ENCODE measurements at regions not wholly inside any gene's neighbourhood (a gene's known extent, or its start where the extent isn't known, plus 50 kb on each side); places are given as distances from the start of the nearest gene placed in this dataset.

DNA sequence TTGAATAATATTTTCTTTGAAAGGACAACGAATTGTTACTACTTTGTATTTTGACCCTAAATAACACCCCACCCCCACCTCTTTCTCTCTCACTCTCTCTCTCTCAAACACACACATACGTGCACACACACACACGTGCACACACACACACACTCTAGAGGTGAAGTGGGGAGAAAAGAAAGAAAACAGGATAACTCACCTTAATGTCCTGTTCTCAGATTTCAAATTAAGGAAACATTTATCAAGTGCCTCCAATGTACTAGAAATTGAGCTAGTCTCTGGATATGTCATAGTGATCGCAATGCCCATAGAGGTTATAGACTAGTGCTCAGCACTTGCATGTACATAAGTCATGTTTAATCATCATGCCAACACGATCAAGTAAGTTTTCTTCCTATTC is 1483.6 kb upstream of the SEL1L start:
- no TSS peak for BruUV-seq (replicated peaks)
- H3K27me3 Mint-ChIP-seq (ENCODE audit: insufficient read depth, unreplicated experiment) = no peaks in the 10 kb centered on the region
- CTCF ChIA-PET = no interaction called here

GRCh38 chr14:83019744-83020414 is 1486.2 kb upstream of the SEL1L start:
- peaks cover 6% of the 10 kb centered on the region for H3K4me1 Mint-ChIP-seq (ENCODE audit: insufficient read depth, unreplicated experiment)
- DNase-seq (ENCODE audit: unreplicated experiment) = no peak
- no peak overlapping the region for H3K27ac Mint-ChIP-seq (ENCODE audit: low read depth, unreplicated experiment)
- ChIA-PET CTCF (no interaction called here), POLR2A (no interaction called here)
- peaks cover 6% of the 10 kb centered on the region for H3K9me3 Mint-ChIP-seq (ENCODE audit: unreplicated experiment)
- no peak overlapping the region for H3K4me3 Mint-ChIP-seq (ENCODE audit: unreplicated experiment)
- intact Hi-C loops (cut with micrococcal nuclease) = no loop called here
- BruUV-seq (replicated peaks) = no TSS peak
- no peaks in the 10 kb centered on the region for H3K36me3 Mint-ChIP-seq (ENCODE audit: insufficient read depth, unreplicated experiment)
- H3K27me3 Mint-ChIP-seq (ENCODE audit: insufficient read depth, unreplicated experiment) = no peaks in the 10 kb centered on the region
- TF ChIP-seq CTCF (IDR thresholded peaks at IDR 0.05; ENCODE audit: unreplicated experiment) = no peak

More for the DNA sequence above, 1483.6 kb upstream of the SEL1L start:
- Mint-ChIP-seq H3K36me3 (ENCODE audit: insufficient read depth, unreplicated experiment) (no peaks in the 10 kb centered on the region), H3K27ac (ENCODE audit: low read depth, unreplicated experiment) (no peak overlapping the region), H3K4me1 (ENCODE audit: insufficient read depth, unreplicated experiment) (peaks cover 4% of the 10 kb centered on the region), H3K9me3 (ENCODE audit: unreplicated experiment) (peaks cover 15% of the 10 kb centered on the region), H3K4me3 (ENCODE audit: unreplicated experiment) (no peak overlapping the region)
- DNase-seq (ENCODE audit: unreplicated experiment) = no peak
- POLR2A ChIA-PET = no interaction called here
- intact Hi-C loops (cut with micrococcal nuclease) = no loop called here
- TF ChIP-seq CTCF (IDR thresholded peaks at IDR 0.05; ENCODE audit: unreplicated experiment) = no peak

- intact Hi-C loops (cut with micrococcal nuclease) = no loop called here
- ChIA-PET CTCF (interaction anchor here (0.6 kb wide), 1 partner anchor 823 kb away, joined by 3 read pairs; no protein-coding TSS in a partner anchor), POLR2A (no interaction called here)
- Mint-ChIP-seq H3K27me3 (ENCODE audit: insufficient read depth, unreplicated experiment) (no peaks in the 10 kb centered on the region), H3K4me3 (ENCODE audit: unreplicated experiment) (no peak overlapping the region), H3K9me3 (ENCODE audit: unreplicated experiment) (peaks cover 19% of the 10 kb centered on the region), H3K27ac (ENCODE audit: low read depth, unreplicated experiment) (no peak overlapping the region), H3K36me3 (ENCODE audit: insufficient read depth, unreplicated experiment) (peaks cover 7% of the 10 kb centered on the region), H3K4me1 (ENCODE audit: insufficient read depth, unreplicated experiment) (peaks cover 12% of the 10 kb centered on the region)
- TF ChIP-seq CTCF (IDR thresholded peaks at IDR 0.05; ENCODE audit: unreplicated experiment) = no peak
- no TSS peak for BruUV-seq (replicated peaks)
- DNase-seq (ENCODE audit: unreplicated experiment) = no peak
Observed at GRCh38 chr14:83021323-83021722, 1487.7 kb upstream of the SEL1L start.

GRCh38 chr14:83023369-83023768 is 1489.7 kb upstream of the SEL1L start:
- Mint-ChIP-seq H3K36me3 (ENCODE audit: insufficient read depth, unreplicated experiment) (peaks cover 7% of the 10 kb centered on the region), H3K4me3 (ENCODE audit: unreplicated experiment) (no peak overlapping the region), H3K9me3 (ENCODE audit: unreplicated experiment) (peaks cover 13% of the 10 kb centered on the region), H3K27ac (ENCODE audit: low read depth, unreplicated experiment) (no peak overlapping the region), H3K4me1 (ENCODE audit: insufficient read depth, unreplicated experiment) (peaks cover 12% of the 10 kb centered on the region), H3K27me3 (ENCODE audit: insufficient read depth, unreplicated experiment) (no peaks in the 10 kb centered on the region)
- no peak for TF ChIP-seq CTCF (IDR thresholded peaks at IDR 0.05; ENCODE audit: unreplicated experiment)
- no TSS peak for BruUV-seq (replicated peaks)
- intact Hi-C loops (cut with micrococcal nuclease) = no loop called here
- no peak for DNase-seq (ENCODE audit: unreplicated experiment)
- ChIA-PET CTCF (no interaction called here), POLR2A (no interaction called here)
